ENCODE measurements at regions not wholly inside any gene's neighbourhood (a gene's known extent, or its start where the extent isn't known, plus 50 kb on each side); places are given as distances from the start of the nearest gene placed in this dataset.

DNA sequence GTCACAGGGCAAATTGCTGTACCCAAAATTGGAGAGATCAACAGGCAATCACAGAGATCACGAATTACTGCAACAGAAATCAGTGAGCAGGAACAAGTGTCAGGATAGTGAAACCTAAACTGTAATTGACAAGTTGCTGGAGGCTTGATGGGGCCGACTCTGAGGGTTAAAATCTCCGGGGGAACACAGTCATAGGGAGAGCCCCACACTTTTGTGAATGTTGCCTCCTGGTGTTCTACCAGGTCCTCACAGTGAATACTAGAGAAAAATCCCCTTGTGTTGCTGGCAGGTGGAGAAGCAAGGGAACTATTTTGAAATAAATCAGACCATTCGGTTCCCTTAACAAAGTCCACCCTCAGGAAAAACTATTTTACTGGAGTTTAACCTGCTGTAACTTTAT lies 697.5 kb upstream of the CBLB start:
- Histone ChIP-seq H3K9me3 (no peaks in the 10 kb centered on the region), H3K4me1 (no peaks in the 10 kb centered on the region), H3K4me3 (no peak overlapping the region), H3K27me3 (no peaks in the 10 kb centered on the region), H3K36me3 (no peaks in the 10 kb centered on the region), H3K27ac (no peak overlapping the region)
- DNase-seq (no peak), ATAC-seq (peak; percentile 53)
- TF ChIP-seq, protein P1, sequence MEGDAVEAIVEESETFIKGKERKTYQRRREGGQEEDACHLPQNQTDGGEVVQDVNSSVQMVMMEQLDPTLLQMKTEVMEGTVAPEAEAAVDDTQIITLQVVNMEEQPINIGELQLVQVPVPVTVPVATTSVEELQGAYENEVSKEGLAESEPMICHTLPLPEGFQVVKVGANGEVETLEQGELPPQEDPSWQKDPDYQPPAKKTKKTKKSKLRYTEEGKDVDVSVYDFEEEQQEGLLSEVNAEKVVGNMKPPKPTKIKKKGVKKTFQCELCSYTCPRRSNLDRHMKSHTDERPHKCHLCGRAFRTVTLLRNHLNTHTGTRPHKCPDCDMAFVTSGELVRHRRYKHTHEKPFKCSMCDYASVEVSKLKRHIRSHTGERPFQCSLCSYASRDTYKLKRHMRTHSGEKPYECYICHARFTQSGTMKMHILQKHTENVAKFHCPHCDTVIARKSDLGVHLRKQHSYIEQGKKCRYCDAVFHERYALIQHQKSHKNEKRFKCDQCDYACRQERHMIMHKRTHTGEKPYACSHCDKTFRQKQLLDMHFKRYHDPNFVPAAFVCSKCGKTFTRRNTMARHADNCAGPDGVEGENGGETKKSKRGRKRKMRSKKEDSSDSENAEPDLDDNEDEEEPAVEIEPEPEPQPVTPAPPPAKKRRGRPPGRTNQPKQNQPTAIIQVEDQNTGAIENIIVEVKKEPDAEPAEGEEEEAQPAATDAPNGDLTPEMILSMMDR (IDR thresholded peaks at IDR 0.05) = no peak
- intact Hi-C loops (cut with DNase I) = no loop called here

DNA sequence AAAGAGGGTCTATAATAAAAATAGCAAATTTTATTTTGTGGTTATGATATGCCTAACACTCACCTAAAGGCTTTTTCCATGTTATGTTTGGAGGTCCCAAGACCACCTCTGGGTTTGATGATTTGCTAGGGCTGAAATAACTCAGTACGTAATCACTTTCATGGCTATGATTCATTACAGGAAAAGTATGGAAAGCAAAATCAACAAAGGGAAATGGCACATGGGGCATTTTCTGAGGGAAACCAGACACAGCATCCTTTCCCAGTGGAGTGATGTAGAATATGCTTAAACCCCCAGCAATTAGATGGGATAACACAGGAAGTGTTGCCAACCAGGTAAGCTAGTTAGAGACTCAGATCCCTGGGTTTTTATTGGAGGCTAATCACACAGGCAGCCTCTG lies 701.6 kb upstream of the CBLB start:
- no peak overlapping the region for H3K4me3 ChIP-seq
- no peaks in the 10 kb centered on the region for H3K9me3 ChIP-seq
- no peaks in the 10 kb centered on the region for H3K27me3 ChIP-seq
- intact Hi-C loops (cut with DNase I) = no loop called here
- no peaks in the 10 kb centered on the region for H3K36me3 ChIP-seq
- DNase-seq (no peak), ATAC-seq (no peak)
- TF ChIP-seq, protein P1 (IDR thresholded peaks at IDR 0.05) = no peak
- no peaks in the 10 kb centered on the region for H3K4me1 ChIP-seq
- H3K27ac ChIP-seq = no peak overlapping the region

DNA sequence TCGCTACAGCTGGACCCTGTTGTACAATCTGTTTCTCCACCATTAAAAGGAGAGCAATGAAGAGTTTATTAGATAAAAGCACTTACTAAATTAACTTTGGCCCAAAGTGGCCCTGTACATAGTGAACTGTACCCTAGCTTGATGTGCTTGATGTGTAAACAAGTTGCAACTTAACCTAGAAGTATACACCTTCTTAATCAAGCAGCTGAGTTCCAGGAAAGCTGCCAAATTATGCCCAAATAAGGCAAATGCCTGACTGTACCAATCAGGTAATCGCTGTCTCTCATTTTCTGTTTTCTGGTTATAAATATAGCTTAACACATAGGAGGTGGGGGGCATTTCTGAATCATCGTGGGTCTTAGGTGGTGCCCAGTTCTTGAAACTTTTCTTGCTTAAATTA lies 704.8 kb upstream of the CBLB start:
- DNase-seq (no peak), ATAC-seq (no peak)
- Histone ChIP-seq H3K27ac (no peak overlapping the region), H3K9me3 (no peaks in the 10 kb centered on the region), H3K27me3 (no peaks in the 10 kb centered on the region), H3K4me1 (no peaks in the 10 kb centered on the region), H3K4me3 (no peak overlapping the region), H3K36me3 (no peaks in the 10 kb centered on the region)
- TF ChIP-seq, protein P1 (IDR thresholded peaks at IDR 0.05) = no peak
- intact Hi-C loops (cut with DNase I) = no loop called here

DNA sequence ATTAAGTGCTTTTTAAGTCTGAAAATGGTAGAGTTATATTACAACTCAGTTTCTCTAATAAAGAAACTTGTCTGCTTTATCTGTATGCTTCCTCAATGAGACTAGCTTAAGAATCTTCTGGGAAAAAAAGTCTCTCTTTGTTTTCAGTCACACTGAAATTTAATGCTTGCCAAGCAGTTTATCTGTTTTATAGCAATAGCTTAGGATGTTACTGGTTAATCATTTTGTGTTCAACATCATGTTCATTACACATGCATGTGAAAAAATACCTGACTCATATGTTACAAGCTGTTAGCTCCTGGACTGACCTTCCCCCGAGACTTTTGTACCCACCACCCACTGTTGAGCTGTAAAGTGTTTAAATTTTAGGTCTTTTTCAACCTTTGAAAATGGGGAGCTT lies 706.2 kb upstream of the CBLB start:
- no peaks in the 10 kb centered on the region for H3K4me1 ChIP-seq
- H3K27me3 ChIP-seq = no peaks in the 10 kb centered on the region
- ATAC-seq (no peak), DNase-seq (no peak)
- no peak overlapping the region for H3K27ac ChIP-seq
- intact Hi-C loops (cut with DNase I) = no loop called here
- no peak overlapping the region for H3K4me3 ChIP-seq
- H3K9me3 ChIP-seq = no peaks in the 10 kb centered on the region
- TF ChIP-seq, protein P1 (IDR thresholded peaks at IDR 0.05) = no peak
- H3K36me3 ChIP-seq = no peaks in the 10 kb centered on the region

DNA sequence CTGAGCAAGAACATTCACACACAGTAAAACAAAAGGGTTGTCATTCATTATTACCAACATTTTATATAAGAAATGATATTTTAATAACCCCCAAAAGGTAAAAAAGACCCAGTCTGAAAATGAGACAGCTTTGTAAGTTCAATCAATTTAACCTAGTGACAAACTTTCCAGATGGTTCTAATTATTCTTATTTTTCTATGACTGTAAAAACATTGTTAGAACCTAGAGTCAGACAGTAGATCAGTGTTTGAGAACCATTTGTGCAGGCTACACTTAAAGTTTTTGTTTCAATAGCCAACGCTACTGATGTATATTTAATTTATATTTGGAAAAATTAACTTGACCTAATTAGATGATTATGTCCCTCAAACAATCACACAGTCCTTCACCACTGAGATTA lies 708.4 kb upstream of the CBLB start:
- Histone ChIP-seq H3K27me3 (no peaks in the 10 kb centered on the region), H3K4me1 (no peaks in the 10 kb centered on the region), H3K4me3 (no peak overlapping the region), H3K27ac (no peak overlapping the region), H3K36me3 (no peaks in the 10 kb centered on the region), H3K9me3 (no peaks in the 10 kb centered on the region)
- no peak for DNase-seq
- TF ChIP-seq, protein P1 (IDR thresholded peaks at IDR 0.05) = no peak
- ATAC-seq = no peak
- intact Hi-C loops (cut with DNase I) = no loop called here

DNA sequence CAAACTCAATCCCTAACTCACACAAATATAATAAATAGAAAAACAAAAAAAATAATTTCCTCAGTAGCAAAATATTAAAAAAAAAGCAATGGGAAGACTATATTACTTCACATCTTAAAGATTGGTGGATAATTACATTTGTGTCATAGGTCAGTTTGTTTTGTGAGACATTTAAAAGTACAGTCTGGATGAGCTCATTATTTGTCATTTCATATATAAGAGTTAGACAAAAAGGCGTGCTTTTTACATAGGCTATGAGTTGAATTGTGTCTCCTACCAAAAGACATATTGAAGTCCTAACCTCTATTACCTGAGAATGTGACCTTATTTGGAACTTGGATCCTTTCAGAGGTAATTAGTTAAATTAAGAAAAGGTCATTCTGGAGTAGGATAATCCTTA lies 710.1 kb upstream of the CBLB start:
- no peaks in the 10 kb centered on the region for H3K9me3 ChIP-seq
- DNase-seq = no peak
- TF ChIP-seq, protein P1 (IDR thresholded peaks at IDR 0.05) = no peak
- H3K4me1 ChIP-seq = no peaks in the 10 kb centered on the region
- H3K4me3 ChIP-seq = no peak overlapping the region
- H3K27ac ChIP-seq = no peak overlapping the region
- no peaks in the 10 kb centered on the region for H3K27me3 ChIP-seq
- intact Hi-C loops (cut with DNase I) = no loop called here
- ATAC-seq = no peak
- H3K36me3 ChIP-seq = no peaks in the 10 kb centered on the region
